Activated CD4-positive, alpha-beta T cell treated with anti-CD3 and anti-CD28 coated beads for 1 hour (primary cell): ENCODE measurements at regions not wholly inside any gene's neighbourhood (a gene's known extent, or its start where the extent isn't known, plus 50 kb on each side); places are given as distances from the start of the nearest gene placed in this dataset.

Source experiments
- DNase-seq: peaks from one replicate; pipeline ENCODE4 v3.0.0-alpha.2; 2020

GRCh38 chr15:96762566-96762965 is 432.1 kb downstream of the NR2F2 start:
- no peak for DNase-seq

GRCh38 chr15:96764501-96764900 is 434.0 kb downstream of the NR2F2 start:
- no peak for DNase-seq

DNA sequence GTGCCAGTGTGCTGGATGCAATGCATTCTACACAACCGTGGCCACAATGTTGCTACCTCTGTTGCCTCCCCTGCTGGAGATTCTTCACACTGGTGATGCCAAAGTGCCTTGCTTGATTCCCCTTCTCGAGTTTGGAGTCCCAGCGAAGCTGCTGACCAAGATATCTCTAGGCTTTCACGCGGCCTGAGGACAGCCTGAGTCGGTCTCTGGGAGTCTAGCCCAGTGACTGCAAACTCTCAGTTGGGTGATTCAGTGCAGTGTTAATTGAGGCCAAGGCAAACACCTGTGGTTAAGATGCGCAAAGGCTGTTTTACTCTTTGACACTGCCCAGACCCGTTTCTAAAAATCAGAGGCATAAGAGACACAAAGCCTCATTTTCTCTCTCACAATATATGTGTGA is 434.4 kb downstream of the NR2F2 start:
- DNase-seq, result no peak

DNA sequence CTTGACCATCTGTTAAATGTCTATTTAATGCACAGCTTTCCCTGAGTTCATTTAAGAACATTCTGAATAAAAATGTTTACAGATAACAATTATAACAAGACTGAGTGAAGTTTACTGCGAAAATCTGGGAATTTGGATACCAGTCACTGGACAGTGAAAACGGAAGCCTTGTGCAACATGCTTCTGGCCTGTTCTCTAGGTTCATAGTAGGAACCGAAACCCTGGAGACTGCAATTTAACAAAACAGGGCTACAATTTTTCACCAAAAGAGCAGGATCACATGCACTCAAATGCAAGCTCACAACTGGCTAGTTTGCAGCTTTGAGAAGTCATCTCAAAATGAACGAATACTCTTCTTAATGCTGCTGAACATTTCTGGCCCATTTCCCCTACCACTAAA is 435.9 kb downstream of the NR2F2 start:
- DNase-seq, result no peak

DNA sequence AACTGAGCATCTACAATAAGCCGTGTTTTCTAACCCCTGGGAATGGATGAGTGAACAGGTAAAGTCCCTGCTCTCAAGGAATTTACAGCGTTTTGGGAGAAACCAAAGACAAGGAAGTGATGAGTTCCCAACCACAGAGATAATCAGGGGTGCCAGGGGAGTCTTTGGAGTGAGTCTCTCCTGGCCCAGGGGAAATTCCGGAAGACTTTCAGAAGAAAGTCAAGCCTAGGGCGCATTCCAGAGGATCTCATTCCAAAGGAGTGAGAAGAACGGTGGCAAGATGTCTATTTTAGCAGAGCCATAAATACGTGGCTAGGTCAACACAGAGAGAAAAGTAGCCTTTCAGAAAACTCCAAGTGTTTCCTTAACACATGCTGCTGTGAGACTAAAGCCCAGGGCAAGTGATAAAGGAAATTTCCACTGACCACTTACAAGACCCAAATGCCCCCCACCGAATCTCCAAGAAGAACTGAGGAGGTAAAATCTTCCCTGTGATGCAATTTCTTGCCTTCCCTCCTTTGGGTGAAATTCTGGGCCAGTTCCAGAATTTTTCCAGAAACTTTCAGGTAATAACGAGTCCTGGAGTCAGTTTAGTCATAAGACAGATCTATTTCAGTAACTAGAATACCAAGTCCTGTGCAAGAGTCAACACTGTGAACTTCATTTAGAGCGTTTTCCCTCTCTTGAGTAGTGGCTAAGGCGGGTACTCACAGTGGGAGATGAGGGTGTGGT is 437.4 kb downstream of the NR2F2 start:
- no peak for DNase-seq

GRCh38 chr15:96768435-96768789 is 437.9 kb downstream of the NR2F2 start:
- DNase-seq, result no peak

DNA sequence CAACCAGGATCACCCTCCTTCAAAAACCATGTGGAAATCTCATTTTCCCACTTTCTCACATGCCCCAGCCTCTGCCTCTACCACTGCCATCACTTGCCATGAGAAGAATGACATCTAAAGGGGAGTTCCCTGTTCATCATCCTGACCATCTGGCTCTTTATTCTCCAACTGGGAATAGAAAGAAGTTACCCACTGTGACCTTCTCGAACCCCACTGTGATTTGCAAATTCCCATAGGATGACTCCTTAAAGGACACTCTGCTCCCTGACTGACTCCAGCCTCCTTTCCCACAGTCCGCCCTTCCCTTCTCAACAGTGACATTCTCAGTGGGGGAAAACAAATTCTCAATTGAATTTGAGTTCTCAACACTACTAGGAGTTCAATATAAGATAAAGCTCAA is 440.5 kb downstream of the NR2F2 start:
- DNase-seq, result no peak

GRCh38 chr15:96774216-96774615 is 443.7 kb downstream of the NR2F2 start:
- DNase-seq, result no peak

DNA sequence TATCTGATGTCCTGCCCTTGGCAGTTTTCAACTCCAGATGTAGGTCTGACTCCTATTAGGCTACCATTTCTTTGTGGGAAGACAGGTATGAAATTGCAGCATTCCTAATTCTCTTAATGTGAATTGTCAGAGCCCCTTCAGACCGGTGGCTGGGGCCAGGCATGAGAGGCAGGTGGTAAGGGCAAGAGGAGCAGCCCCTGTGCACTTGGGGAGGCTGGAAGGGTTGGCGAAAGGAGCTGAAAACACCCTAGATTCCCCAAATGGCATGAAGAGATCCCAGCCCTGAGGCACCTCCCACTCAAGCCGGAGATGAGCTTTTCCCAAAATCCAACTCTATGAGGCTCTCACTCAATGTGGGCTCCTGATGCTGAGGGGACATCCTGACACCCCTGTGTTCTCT is 453.2 kb downstream of the NR2F2 start:
- DNase-seq, result no peak

GRCh38 chr15:96790004-96790403 is 459.5 kb downstream of the NR2F2 start:
- DNase-seq, result no peak

DNA sequence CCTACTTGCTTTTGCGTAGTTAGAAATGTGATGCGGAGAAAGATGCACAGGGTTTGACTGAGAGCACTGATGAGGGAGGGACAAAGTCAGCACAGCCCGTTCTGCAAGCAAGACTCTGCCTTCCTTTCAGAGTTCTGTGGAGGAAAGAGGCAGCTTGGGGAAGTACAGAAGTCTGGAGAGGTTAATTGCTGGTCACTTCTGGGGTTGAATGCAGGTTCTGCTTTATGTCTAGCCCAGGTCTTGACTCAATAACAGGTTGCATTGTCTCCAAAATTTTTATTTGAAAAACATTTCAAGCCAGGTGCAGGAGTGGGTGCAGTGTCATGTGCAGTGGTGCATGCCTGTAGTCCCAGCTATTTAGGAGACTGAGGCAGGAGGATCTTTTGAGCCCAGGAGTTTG is 461.7 kb downstream of the NR2F2 start:
- DNase-seq, result no peak

GRCh38 chr15:96796841-96797240 is 466.3 kb downstream of the NR2F2 start:
- no peak for DNase-seq

DNA sequence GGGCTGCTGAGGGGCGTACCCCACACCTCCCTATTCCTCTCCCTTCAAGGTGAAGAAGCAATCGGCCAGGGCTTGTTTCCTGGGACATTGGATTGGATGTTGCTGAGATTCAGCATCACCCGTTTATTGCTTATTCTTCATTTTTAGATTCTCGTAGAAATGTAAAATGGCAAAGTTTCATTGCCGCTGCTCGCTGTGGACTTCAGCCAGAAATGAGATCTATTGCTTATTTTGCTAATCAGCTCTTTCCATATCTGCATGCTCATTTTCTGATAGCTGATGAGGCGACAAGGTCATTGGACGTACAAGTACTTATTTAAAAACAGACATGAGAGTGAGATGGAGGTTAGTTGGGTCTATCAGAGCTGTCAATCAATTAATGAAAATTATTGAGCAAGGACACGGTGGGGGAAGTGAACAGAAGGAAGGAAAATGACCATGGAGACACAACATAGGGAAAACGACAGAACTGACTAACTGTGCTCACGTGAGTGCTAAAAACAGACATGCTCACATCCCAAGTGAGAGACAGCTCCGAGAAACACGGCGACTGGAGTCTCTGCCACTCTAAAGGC is 471.2 kb downstream of the NR2F2 start:
- DNase-seq, result no peak

GRCh38 chr15:96802611-96803255 is 472.2 kb downstream of the NR2F2 start:
- no peak for DNase-seq

DNA sequence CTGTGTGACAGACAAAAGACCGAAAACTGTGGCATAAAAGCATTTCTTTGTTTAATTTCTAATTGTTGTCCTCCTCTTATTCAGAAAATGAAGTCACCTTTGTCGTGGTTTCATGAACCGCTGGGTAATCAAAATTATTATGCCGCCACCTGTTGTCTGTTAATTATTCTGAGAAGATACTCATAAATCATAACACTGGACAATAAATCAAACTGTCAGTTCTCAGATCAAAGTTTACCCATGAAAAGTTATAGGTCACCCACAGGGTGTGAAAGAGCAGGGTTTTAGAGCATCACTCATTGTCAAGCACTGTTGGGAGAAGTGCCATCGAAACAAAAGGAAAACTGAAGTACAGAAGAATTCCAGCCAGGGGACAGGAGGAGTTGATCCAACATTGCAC is 474.3 kb downstream of the NR2F2 start:
- no peak for DNase-seq

DNA sequence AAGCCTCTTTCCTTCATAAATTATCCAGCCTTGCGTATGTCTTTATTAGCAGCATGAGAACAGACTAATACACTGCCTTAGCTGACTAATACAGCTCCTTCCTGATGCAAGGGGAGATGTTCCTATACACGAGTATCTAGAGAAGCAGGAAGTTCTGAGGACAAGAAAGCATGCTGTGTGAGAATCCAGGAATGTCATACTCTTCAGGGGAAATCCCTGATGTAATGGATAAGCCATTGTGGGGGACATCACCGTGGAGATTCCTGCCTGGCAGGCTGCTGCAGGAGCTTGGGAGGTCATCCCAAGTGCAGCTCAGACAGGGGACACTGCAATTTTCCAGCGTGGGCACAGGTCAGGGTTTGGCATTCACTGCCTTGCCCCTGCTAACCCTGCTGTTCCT is 476.9 kb downstream of the NR2F2 start:
- no peak for DNase-seq

DNA sequence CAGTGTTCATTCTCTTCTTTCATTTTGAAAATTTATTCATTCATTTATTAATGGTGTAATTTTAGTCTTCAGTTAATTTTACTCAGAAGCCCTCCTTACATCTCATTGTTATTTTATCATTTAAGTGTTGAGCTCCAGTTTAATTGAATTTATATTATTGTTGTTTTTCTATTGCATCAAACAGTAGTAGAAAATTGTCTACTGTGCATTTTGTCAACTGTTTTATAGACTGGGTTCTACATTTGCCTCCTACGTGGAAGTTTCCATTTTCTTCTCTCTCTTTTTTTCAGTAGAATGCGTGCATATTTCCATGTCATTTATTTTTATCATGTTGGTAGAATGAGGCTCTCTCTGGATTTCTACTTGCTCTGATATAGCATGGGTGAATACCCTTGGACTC is 487.4 kb downstream of the NR2F2 start:
- DNase-seq, result no peak

- no peak for DNase-seq
Observed at GRCh38 chr15:96818861-96819260, 488.4 kb downstream of the NR2F2 start.

- no peak for DNase-seq
Observed at GRCh38 chr15:96827981-96828380, 497.5 kb downstream of the NR2F2 start.

- DNase-seq, result no peak
Observed at GRCh38 chr15:96837241-96837970, 506.9 kb downstream of the NR2F2 start.

GRCh38 chr15:96838081-96838480 is 507.6 kb downstream of the NR2F2 start:
- DNase-seq, result no peak

DNA sequence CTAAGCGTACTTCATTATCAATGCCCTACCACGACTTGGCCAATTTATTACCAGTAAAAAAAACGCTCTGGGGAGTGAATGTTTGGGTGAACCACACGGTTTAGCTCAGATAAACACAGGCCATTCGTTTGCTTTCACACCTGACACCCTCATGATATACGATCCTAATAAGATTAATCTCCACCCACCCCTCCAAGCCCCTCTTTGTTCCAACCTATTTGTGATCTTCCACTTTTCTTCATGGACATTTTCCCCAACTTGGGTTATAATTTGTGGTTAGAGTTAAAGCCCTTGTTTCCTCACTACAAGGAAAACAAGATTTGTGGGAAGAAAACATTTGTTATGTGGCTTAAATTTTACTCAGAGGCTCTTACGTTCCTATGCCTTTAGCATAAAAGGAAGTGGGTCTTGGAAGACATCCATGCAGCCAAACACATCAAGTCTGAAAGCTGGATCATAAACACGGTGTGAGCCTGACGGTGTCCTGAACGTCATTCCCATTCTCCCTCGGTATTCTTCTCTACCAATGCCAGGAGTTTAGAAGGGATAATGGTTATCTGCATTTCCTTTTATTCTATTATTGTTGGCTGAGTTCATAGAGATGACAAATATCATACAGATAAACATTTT is 518.9 kb downstream of the NR2F2 start:
- no peak for DNase-seq

DNA sequence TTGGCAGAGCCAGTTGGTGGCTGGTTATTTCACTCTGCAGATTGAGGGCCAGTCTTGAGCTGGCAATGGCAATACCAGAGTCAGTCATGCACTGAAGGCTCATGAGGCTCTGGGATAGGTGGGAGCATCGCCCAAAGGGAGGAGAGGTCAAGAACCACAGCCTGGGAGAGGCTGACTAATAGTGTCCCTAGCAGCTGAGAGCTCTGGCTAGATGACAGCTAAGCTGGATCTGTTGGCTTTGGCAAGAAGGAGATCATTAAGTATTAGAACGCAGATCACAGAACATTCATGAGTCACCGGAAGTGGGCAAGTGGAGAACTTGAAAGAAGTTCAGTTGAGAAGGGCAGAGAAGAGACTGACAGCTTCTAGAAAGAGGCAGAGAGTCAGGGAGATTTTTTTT is 521.1 kb downstream of the NR2F2 start:
- no peak for DNase-seq

DNA sequence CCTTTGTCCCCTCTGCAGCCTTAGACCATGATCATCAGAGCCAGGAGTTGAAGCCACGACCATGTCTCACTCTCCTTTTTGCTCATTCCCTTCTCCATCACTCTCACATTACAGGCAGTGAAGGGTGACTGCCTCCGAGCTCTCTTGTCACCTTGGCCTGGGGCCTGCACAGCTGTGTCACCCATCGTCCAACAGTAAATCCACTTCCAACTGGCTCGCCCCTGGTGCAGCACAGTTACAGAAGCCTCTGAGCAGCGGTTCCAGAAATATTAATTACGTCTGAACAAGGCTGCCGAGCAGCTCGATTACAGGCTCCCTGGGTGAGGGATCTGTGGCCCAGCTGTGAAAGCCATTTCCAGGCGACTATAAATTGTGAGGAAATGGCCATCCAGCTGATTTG is 528.2 kb downstream of the NR2F2 start:
- DNase-seq, result no peak
